Stimulated activated CD8-positive, alpha-beta memory T cell treated with anti-CD3 and anti-CD28 coated beads, Interleukin-2, amount 100 ng/mL, for 48 hours (primary cell): ENCODE measurements at regions not wholly inside any gene's neighbourhood (a gene's known extent, or its start where the extent isn't known, plus 50 kb on each side); places are given as distances from the start of the nearest gene placed in this dataset.
"Not testable (repeated sequence)": the region's sequence is repeated elsewhere in the genome, so short reads cannot be mapped to it uniquely, and the experiment has no call there.

Source experiments
- DNase-seq, 2 donors: peaks; one replicate each; pipeline ENCODE4 v3.0.0-alpha.2; 2020; ENCODE audit warnings: low read depth in 2 of 2

GRCh38 chr1:238767321-238767720 is 619.0 kb upstream of the CHRM3 start:
- DNase-seq: no peak

- no peak for DNase-seq
Observed at GRCh38 chr1:238764779-238765178, 621.6 kb upstream of the CHRM3 start.

- no peak for DNase-seq
Observed at GRCh38 chr1:238753252-238753651, 633.1 kb upstream of the CHRM3 start.

- DNase-seq: no peak
Observed at GRCh38 chr1:238752327-238752726, 634.0 kb upstream of the CHRM3 start.

GRCh38 chr1:238745069-238745468 is 641.3 kb upstream of the CHRM3 start:
- no peak for DNase-seq

- no peak for DNase-seq
Observed at GRCh38 chr1:238738892-238739291, 647.5 kb upstream of the CHRM3 start.

- no peak for DNase-seq
Observed at GRCh38 chr1:238727670-238728069, 658.7 kb upstream of the CHRM3 start.

- DNase-seq: no peak
Observed at GRCh38 chr1:238722812-238723211, 663.6 kb upstream of the CHRM3 start.

GRCh38 chr1:238710697-238711096 is 675.7 kb upstream of the CHRM3 start:
- no peak for DNase-seq

- DNase-seq: no peak
Observed at GRCh38 chr1:238701024-238701423, 685.3 kb upstream of the CHRM3 start.

GRCh38 chr1:238690415-238690814 is 696.0 kb upstream of the CHRM3 start:
- no peak for DNase-seq

GRCh38 chr1:238684576-238684975 is 701.8 kb upstream of the CHRM3 start:
- not testable (repeated sequence) for DNase-seq

GRCh38 chr1:238681451-238681850 is 704.9 kb upstream of the CHRM3 start:
- no peak for DNase-seq

GRCh38 chr1:238681021-238681420 is 705.3 kb upstream of the CHRM3 start:
- no peak for DNase-seq

- DNase-seq: no peak
Observed at GRCh38 chr1:238677567-238677966, 708.8 kb upstream of the CHRM3 start.

- no peak for DNase-seq
Observed at GRCh38 chr1:238675221-238675620, 711.1 kb upstream of the CHRM3 start.

- DNase-seq: no peak
Observed at GRCh38 chr1:238674316-238674715, 712.1 kb upstream of the CHRM3 start.

- DNase-seq: no peak
Observed at GRCh38 chr1:238673561-238673960, 712.8 kb upstream of the CHRM3 start.

- DNase-seq: no peak
Observed at GRCh38 chr1:238672806-238673205, 713.6 kb upstream of the CHRM3 start.

GRCh38 chr1:238672262-238672661 is 714.1 kb upstream of the CHRM3 start:
- no peak for DNase-seq

GRCh38 chr1:238664139-238664538 is 722.2 kb upstream of the CHRM3 start:
- DNase-seq: no peak

GRCh38 chr1:238660849-238661248 is 725.5 kb upstream of the CHRM3 start:
- DNase-seq: no peak

- DNase-seq: no peak
Observed at GRCh38 chr1:238658763-238659162, 727.6 kb upstream of the CHRM3 start.

GRCh38 chr1:238653693-238654321 is 732.6 kb upstream of the CHRM3 start:
- no peak for DNase-seq
